ENCODE measurements at regions not wholly inside any gene's neighbourhood (a gene's known extent, or its start where the extent isn't known, plus 50 kb on each side); places are given as distances from the start of the nearest gene placed in this dataset.

DNA sequence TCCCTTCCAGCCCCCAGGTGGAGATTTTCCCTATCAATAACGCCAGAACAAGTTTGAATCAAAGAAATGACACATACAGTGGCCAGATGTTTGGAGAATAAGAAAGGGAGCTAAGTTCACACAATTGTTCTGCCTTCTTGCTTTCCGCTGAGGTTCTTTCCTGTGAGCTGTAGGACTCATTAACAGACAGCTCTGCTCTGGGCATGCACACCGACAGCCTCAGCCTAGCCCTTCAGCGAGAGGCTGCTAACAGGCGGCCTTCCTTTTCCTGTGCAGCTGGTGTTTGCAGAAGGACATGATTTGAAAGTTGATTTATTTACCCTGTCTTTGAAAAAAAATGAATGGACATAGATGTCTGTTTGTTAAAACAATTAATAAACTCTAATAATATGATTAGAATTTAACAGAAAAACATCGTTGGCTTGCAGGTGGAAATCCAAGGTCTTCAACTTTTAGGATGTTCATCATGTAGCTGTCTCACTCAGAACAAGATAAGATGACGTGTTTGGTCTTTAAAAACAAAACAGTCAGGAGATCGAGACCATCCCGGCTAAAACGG, 183.3 kb downstream of the KDR start:
- Histone ChIP-seq H3K4me3 (ENCODE audit: low read depth, low read length) (no peak overlapping the region), H3K36me3 (ENCODE audit: control insufficient read depth in 2 of 2, insufficient read depth in 1 of 2, low read length in 2 of 2) (no peaks in the 10 kb centered on the region), H3K27ac (ENCODE audit: extremely low read depth, low read depth, low read length) (no peak overlapping the region), H3K9me3 (ENCODE audit: control insufficient read depth, insufficient read depth, low read depth, low read length) (no peaks in the 10 kb centered on the region), H3K4me1 (ENCODE audit: control insufficient read depth, insufficient read depth, low read length) (no peaks in the 10 kb centered on the region)
- TF ChIP-seq KLF8 (tag by site-specific recombination; IDR thresholded peaks at IDR 0.05) = no peak
- no peak for TF ChIP-seq ZNF830 (tag by site-specific recombination; IDR thresholded peaks at IDR 0.05; ENCODE audit: low read depth)
- TF ChIP-seq ZNF214 (tag by site-specific recombination; IDR thresholded peaks at IDR 0.05; ENCODE audit: borderline replicate concordance) = no peak
- TF ChIP-seq ZNF776 (tag by site-specific recombination; IDR thresholded peaks at IDR 0.05; ENCODE audit: borderline replicate concordance) = no peak
- TF ChIP-seq ZNF76 (tag by site-specific recombination; IDR thresholded peaks at IDR 0.05; ENCODE audit: borderline replicate concordance, low read depth) = no peak
- TF ChIP-seq, protein P1, sequence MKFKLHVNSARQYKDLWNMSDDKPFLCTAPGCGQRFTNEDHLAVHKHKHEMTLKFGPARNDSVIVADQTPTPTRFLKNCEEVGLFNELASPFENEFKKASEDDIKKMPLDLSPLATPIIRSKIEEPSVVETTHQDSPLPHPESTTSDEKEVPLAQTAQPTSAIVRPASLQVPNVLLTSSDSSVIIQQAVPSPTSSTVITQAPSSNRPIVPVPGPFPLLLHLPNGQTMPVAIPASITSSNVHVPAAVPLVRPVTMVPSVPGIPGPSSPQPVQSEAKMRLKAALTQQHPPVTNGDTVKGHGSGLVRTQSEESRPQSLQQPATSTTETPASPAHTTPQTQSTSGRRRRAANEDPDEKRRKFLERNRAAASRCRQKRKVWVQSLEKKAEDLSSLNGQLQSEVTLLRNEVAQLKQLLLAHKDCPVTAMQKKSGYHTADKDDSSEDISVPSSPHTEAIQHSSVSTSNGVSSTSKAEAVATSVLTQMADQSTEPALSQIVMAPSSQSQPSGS (tag by site-specific recombination; IDR thresholded peaks at IDR 0.05; ENCODE audit: low read depth) = no peak
- TF ChIP-seq, protein P2, sequence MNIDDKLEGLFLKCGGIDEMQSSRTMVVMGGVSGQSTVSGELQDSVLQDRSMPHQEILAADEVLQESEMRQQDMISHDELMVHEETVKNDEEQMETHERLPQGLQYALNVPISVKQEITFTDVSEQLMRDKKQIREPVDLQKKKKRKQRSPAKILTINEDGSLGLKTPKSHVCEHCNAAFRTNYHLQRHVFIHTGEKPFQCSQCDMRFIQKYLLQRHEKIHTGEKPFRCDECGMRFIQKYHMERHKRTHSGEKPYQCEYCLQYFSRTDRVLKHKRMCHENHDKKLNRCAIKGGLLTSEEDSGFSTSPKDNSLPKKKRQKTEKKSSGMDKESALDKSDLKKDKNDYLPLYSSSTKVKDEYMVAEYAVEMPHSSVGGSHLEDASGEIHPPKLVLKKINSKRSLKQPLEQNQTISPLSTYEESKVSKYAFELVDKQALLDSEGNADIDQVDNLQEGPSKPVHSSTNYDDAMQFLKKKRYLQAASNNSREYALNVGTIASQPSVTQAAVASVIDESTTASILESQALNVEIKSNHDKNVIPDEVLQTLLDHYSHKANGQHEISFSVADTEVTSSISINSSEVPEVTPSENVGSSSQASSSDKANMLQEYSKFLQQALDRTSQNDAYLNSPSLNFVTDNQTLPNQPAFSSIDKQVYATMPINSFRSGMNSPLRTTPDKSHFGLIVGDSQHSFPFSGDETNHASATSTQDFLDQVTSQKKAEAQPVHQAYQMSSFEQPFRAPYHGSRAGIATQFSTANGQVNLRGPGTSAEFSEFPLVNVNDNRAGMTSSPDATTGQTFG (tag by site-specific recombination; IDR thresholded peaks at IDR 0.05; ENCODE audit: borderline replicate concordance) = no peak
- TF ChIP-seq, protein P3, sequence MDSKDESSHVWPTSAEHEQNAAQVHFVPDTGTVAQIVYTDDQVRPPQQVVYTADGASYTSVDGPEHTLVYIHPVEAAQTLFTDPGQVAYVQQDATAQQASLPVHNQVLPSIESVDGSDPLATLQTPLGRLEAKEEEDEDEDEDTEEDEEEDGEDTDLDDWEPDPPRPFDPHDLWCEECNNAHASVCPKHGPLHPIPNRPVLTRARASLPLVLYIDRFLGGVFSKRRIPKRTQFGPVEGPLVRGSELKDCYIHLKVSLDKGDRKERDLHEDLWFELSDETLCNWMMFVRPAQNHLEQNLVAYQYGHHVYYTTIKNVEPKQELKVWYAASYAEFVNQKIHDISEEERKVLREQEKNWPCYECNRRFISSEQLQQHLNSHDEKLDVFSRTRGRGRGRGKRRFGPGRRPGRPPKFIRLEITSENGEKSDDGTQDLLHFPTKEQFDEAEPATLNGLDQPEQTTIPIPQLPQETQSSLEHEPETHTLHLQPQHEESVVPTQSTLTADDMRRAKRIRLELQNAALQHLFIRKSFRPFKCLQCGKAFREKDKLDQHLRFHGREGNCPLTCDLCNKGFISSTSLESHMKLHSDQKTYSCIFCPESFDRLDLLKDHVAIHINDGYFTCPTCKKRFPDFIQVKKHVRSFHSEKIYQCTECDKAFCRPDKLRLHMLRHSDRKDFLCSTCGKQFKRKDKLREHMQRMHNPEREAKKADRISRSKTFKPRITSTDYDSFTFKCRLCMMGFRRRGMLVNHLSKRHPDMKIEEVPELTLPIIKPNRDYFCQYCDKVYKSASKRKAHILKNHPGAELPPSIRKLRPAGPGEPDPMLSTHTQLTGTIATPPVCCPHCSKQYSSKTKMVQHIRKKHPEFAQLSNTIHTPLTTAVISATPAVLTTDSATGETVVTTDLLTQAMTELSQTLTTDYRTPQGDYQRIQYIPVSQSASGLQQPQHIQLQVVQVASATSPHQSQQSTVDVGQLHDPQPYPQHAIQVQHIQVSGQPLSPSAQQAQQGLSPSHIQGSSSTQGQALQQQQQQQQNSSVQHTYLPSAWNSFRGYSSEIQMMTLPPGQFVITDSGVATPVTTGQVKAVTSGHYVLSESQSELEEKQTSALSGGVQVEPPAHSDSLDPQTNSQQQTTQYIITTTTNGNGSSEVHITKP (tag by site-specific recombination; IDR thresholded peaks at IDR 0.05) = no peak
- TF ChIP-seq ZNF792 (tag by site-specific recombination; IDR thresholded peaks at IDR 0.05) = no peak
- TF ChIP-seq, protein P4, sequence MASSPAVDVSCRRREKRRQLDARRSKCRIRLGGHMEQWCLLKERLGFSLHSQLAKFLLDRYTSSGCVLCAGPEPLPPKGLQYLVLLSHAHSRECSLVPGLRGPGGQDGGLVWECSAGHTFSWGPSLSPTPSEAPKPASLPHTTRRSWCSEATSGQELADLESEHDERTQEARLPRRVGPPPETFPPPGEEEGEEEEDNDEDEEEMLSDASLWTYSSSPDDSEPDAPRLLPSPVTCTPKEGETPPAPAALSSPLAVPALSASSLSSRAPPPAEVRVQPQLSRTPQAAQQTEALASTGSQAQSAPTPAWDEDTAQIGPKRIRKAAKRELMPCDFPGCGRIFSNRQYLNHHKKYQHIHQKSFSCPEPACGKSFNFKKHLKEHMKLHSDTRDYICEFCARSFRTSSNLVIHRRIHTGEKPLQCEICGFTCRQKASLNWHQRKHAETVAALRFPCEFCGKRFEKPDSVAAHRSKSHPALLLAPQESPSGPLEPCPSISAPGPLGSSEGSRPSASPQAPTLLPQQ (tag by site-specific recombination; IDR thresholded peaks at IDR 0.05) = no peak
- TF ChIP-seq ZNF341 (tag by site-specific recombination; IDR thresholded peaks at IDR 0.05; ENCODE audit: low read depth) = no peak
- TF ChIP-seq, protein P5, sequence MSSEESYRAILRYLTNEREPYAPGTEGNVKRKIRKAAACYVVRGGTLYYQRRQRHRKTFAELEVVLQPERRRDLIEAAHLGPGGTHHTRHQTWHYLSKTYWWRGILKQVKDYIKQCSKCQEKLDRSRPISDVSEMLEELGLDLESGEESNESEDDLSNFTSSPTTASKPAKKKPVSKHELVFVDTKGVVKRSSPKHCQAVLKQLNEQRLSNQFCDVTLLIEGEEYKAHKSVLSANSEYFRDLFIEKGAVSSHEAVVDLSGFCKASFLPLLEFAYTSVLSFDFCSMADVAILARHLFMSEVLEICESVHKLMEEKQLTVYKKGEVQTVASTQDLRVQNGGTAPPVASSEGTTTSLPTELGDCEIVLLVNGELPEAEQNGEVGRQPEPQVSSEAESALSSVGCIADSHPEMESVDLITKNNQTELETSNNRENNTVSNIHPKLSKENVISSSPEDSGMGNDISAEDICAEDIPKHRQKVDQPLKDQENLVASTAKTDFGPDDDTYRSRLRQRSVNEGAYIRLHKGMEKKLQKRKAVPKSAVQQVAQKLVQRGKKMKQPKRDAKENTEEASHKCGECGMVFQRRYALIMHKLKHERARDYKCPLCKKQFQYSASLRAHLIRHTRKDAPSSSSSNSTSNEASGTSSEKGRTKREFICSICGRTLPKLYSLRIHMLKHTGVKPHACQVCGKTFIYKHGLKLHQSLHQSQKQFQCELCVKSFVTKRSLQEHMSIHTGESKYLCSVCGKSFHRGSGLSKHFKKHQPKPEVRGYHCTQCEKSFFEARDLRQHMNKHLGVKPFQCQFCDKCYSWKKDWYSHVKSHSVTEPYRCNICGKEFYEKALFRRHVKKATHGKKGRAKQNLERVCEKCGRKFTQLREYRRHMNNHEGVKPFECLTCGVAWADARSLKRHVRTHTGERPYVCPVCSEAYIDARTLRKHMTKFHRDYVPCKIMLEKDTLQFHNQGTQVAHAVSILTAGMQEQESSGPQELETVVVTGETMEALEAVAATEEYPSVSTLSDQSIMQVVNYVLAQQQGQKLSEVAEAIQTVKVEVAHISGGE (tag by site-specific recombination; conservative IDR thresholded peaks at IDR 0.05; ENCODE audit: low read depth) = no peak
- no peak for TF ChIP-seq KLF7 (tag by site-specific recombination; IDR thresholded peaks at IDR 0.05; ENCODE audit: borderline replicate concordance)
- TF ChIP-seq, protein P6, sequence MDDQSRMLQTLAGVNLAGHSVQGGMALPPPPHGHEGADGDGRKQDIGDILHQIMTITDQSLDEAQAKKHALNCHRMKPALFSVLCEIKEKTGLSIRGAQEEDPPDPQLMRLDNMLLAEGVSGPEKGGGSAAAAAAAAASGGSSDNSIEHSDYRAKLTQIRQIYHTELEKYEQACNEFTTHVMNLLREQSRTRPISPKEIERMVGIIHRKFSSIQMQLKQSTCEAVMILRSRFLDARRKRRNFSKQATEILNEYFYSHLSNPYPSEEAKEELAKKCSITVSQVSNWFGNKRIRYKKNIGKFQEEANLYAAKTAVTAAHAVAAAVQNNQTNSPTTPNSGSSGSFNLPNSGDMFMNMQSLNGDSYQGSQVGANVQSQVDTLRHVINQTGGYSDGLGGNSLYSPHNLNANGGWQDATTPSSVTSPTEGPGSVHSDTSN (CRISPR knock-in tag; IDR thresholded peaks at IDR 0.05) = no peak
- no peak for TF ChIP-seq ZNF155 (tag by site-specific recombination; IDR thresholded peaks at IDR 0.05)
- CTCF ChIA-PET = no interaction called here
- POLR2A ChIA-PET = no interaction called here

Data from HEK293 (cell line).